ENCODE measurements at regions not wholly inside any gene's neighbourhood (a gene's known extent, or its start where the extent isn't known, plus 50 kb on each side); places are given as distances from the start of the nearest gene placed in this dataset.

DNA sequence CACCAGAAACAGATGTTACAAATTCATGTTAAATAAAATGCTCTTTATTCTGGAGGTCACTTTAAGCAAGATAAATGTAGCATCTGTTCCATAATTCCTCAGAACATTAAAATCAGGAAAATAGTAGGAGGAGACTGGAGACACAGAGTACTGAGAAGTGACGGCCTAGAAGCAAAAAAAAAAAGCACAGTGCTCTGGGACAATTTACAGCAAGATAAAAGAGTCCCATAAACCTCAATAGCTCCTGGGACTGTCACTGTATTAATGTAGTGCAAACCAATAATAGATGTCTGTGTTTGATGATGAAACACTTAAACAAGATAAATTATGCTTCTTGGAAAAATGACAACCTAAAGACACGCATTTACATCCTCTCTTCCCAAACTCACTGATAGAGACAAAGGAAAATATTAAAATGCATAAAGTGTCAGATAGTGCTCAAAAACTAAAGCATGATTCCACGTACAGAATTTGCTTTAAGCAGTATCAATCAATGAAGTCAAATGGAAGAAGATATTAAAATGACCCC, 338.8 kb upstream of the REG3G start:
- Histone ChIP-seq H2AFZ (ENCODE audit: low read length) (no peak overlapping the region), H3K9me3 (ENCODE audit: low read length) (no peaks in the 10 kb centered on the region), H3K79me2 (ENCODE audit: insufficient read depth, low read length) (no peaks in the 10 kb centered on the region), H3K4me1 (ENCODE audit: insufficient read depth, low read length) (no peaks in the 10 kb centered on the region), H3K27me3 (ENCODE audit: control insufficient read depth in 1 of 2, insufficient read depth in 2 of 2, low read length in 2 of 2) (peaks cover 2 to 9% of the 10 kb centered on the region in 2 experiments; a peak in 1 of 5 replicates), H3K9ac (ENCODE audit: insufficient read depth, low read depth, low read length) (no peak overlapping the region), H4K20me1 (ENCODE audit: insufficient read depth, low read length) (no peaks in the 10 kb centered on the region), H3K27ac (ENCODE audit: extremely low read length, insufficient read depth, low read length) (no peak overlapping the region), H3K4me2 (ENCODE audit: low read depth, low read length) (no peak overlapping the region), H3K4me3 (replicated peaks in 1 of 3; ENCODE audit: insufficient read depth in 1 of 3, low read depth in 2 of 3, low read length in 3 of 3) (no peak overlapping the region), H3K36me3 (replicated peaks in 1 of 2; ENCODE audit: control insufficient read depth in 1 of 2, insufficient read depth in 2 of 2, low read length in 2 of 2) (no peaks in the 10 kb centered on the region)
- FAIRE-seq: no peak
- in situ Hi-C loops (cut with HindIII; ENCODE audit: extremely low pct_ligation_motif_present, low pct_unique_long_range_greater_than_20kb) (no loop called here), intact Hi-C loops (cut with micrococcal nuclease; ENCODE audit: unreplicated experiment) (no loop called here)
- ChIA-PET CTCF (ENCODE audit: low intra/inter-chr PET ratio, low total read pairs) (no interaction called here), POLR2A (no interaction called here)
- no peak for ATAC-seq
- no peak for TF ChIP-seq NFIB (CRISPR knock-in tag; IDR thresholded peaks at IDR 0.05; ENCODE audit: borderline replicate concordance)
- no peak for TF ChIP-seq ESRRA (CRISPR knock-in tag; IDR thresholded peaks at IDR 0.05; ENCODE audit: low read depth)
- TF ChIP-seq ZNF766 (CRISPR knock-in tag; IDR thresholded peaks at IDR 0.05; ENCODE audit: borderline replicate concordance): no peak
- no peak for TF ChIP-seq ZBTB7B (CRISPR knock-in tag; IDR thresholded peaks at IDR 0.05)
- TF ChIP-seq, protein P1, sequence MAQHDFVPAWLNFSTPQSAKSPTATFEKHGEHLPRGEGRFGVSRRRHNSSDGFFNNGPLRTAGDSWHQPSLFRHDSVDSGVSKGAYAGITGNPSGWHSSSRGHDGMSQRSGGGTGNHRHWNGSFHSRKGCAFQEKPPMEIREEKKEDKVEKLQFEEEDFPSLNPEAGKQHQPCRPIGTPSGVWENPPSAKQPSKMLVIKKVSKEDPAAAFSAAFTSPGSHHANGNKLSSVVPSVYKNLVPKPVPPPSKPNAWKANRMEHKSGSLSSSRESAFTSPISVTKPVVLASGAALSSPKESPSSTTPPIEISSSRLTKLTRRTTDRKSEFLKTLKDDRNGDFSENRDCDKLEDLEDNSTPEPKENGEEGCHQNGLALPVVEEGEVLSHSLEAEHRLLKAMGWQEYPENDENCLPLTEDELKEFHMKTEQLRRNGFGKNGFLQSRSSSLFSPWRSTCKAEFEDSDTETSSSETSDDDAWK (CRISPR knock-in tag; IDR thresholded peaks at IDR 0.05): no peak
- no peak for TF ChIP-seq MAFK (conservative IDR thresholded peaks at IDR 0.05 in 1 of 2, IDR thresholded peaks at IDR 0.05 in 1 of 2; ENCODE audit: low read length in 2 of 2)
- no peak for TF ChIP-seq TEAD3 (CRISPR knock-in tag; optimal IDR thresholded peaks at IDR 0.05; ENCODE audit: borderline replicate concordance)
- no peak for TF ChIP-seq ZC3H4 (CRISPR knock-in tag; IDR thresholded peaks at IDR 0.05; ENCODE audit: borderline replicate concordance)
- TF ChIP-seq, protein P2, sequence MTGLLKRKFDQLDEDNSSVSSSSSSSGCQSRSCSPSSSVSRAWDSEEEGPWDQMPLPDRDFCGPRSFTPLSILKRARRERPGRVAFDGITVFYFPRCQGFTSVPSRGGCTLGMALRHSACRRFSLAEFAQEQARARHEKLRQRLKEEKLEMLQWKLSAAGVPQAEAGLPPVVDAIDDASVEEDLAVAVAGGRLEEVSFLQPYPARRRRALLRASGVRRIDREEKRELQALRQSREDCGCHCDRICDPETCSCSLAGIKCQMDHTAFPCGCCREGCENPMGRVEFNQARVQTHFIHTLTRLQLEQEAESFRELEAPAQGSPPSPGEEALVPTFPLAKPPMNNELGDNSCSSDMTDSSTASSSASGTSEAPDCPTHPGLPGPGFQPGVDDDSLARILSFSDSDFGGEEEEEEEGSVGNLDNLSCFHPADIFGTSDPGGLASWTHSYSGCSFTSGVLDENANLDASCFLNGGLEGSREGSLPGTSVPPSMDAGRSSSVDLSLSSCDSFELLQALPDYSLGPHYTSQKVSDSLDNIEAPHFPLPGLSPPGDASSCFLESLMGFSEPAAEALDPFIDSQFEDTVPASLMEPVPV (CRISPR knock-in tag; IDR thresholded peaks at IDR 0.05): no peak
- no peak for TF ChIP-seq CEBPB (IDR thresholded peaks at IDR 0.05; ENCODE audit: borderline replicate concordance, low read depth, low read length)
- no peak for TF ChIP-seq ZNF674 (CRISPR knock-in tag; IDR thresholded peaks at IDR 0.05; ENCODE audit: low read depth)
- no peak for TF ChIP-seq NFRKB (IDR thresholded peaks at IDR 0.05)
- TF ChIP-seq ZNF234 (CRISPR knock-in tag; conservative IDR thresholded peaks at IDR 0.05): no peak
- no peak for TF ChIP-seq ZFP37 (CRISPR knock-in tag; IDR thresholded peaks at IDR 0.05; ENCODE audit: borderline replicate concordance)
- no peak for TF ChIP-seq SMAD1 (CRISPR knock-in tag; IDR thresholded peaks at IDR 0.05; ENCODE audit: borderline replicate concordance, low read depth)
- no peak for TF ChIP-seq CREM (IDR thresholded peaks at IDR 0.05)
- no peak for TF ChIP-seq CREM (CRISPR knock-in tag; IDR thresholded peaks at IDR 0.05)
- no peak for TF ChIP-seq ZNF883 (CRISPR knock-in tag; IDR thresholded peaks at IDR 0.05; ENCODE audit: not compliant biosample characterization)
- TF ChIP-seq MLLT10 (CRISPR knock-in tag; IDR thresholded peaks at IDR 0.05): no peak
- no peak for TF ChIP-seq MED1 (CRISPR knock-in tag; IDR thresholded peaks at IDR 0.05)
- DNase-seq (ENCODE audit: low spot score): no peak
- no TSS peak for BruUV-seq (replicated peaks)
- 3% methylated on average over 3 of the region's 3 CpGs for WGBS (ENCODE audit: low lambda C conversion rate)

All from HepG2 (cell line).